BLaER1 (cell line): ENCODE measurements at regions not wholly inside any gene's neighbourhood (a gene's known extent, or its start where the extent isn't known, plus 50 kb on each side); places are given as distances from the start of the nearest gene placed in this dataset.
"Not testable (repeated sequence)": the region's sequence is repeated elsewhere in the genome, so short reads cannot be mapped to it uniquely, and the experiment has no call there.

ENCODE experiments used
- H3K27ac ChIP-seq: shearing (Covaris generic); formaldehyde crosslinking; 2 replicates; pipeline ENCODE4 v1.8.1; 2022
- H3K27me3 ChIP-seq: shearing (Covaris generic); formaldehyde crosslinking; 2 replicates; pipeline ENCODE4 v1.8.1; 2022
- H3K36me3 ChIP-seq: shearing (Covaris generic); formaldehyde crosslinking; 2 replicates; pipeline ENCODE4 v1.8.1; 2022
- H3K4me1 ChIP-seq: shearing (Covaris generic); formaldehyde crosslinking; 2 replicates; pipeline ENCODE4 v1.8.1; 2022
- H3K4me2 ChIP-seq: shearing (Covaris generic); formaldehyde crosslinking; 2 replicates; pipeline ENCODE4 v1.8.1; 2022
- H3K4me3 ChIP-seq: shearing (Covaris generic); formaldehyde crosslinking; 2 replicates; pipeline ENCODE4 v1.8.1; 2022
- H3K9ac ChIP-seq: shearing (Covaris generic); formaldehyde crosslinking; 2 replicates; pipeline ENCODE4 v1.8.1; 2022
- H3K9me3 ChIP-seq: shearing (Covaris generic); formaldehyde crosslinking; 2 replicates; pipeline ENCODE4 v1.8.1; 2022
- H4K20me1 ChIP-seq: shearing (Covaris generic); formaldehyde crosslinking; 2 replicates; pipeline ENCODE4 v1.8.1; 2022
- Cebpa-rat ChIP-seq: shearing (Covaris generic); IDR thresholded peaks from 2 replicates; pipeline ENCODE4 v1.8.1; 2022

DNA sequence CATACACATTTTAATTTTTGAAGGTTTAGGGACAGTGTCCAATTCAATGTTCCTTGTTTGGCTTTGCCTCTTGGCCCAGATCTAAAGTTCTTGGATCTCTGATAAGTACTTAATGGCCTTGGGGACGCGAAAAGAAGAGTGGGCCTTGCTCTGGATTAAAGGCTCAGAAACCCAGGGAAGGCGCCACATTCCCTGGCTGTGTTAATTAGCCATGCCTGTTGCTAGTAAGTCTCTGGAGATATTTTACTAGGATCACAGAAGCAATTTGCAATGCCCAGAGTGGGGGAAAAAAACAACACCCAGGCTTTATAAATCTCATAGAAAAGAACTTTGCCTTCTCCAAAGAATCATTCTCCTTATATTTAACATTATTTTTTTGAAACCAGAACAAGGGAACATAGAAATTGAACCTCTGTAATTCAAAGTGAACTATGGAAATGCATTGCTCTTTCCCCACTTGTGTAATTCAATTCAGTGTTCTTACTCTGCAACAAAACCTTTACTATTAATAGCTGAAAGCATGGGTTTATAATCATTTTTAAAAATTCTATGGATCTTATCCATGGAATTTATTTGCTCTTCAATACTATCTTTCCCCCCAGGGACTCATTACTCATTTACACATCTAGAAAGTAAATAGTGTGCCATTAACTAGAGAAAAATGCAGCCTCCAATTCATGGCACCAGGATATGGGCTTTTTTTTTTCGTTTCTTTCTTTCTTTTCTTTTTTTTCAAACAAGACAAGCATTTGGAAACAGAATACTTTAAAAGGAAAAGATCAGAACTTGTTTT lies 172.2 kb upstream of the ANKRD55 start:
- Histone ChIP-seq H3K4me1 (peaks cover 12% of the 10 kb centered on the region), H3K9ac (no peak overlapping the region), H3K9me3 (no peaks in the 10 kb centered on the region), H3K36me3 (no peaks in the 10 kb centered on the region), H3K4me3 (no peak overlapping the region), H3K4me2 (no peak overlapping the region), H4K20me1 (no peaks in the 10 kb centered on the region), H3K27me3 (no peaks in the 10 kb centered on the region), H3K27ac (no peak overlapping the region)
- no peak for TF ChIP-seq Cebpa-rat

- Histone ChIP-seq H4K20me1 (no peaks in the 10 kb centered on the region), H3K9ac (no peak overlapping the region), H3K36me3 (no peaks in the 10 kb centered on the region), H3K9me3 (peaks cover 17% of the 10 kb centered on the region), H3K4me1 (peaks cover 10% of the 10 kb centered on the region), H3K27me3 (no peaks in the 10 kb centered on the region), H3K27ac (no peak overlapping the region), H3K4me2 (peak overlapping the region; percentile 21; the same call in 1 of the 2 replicates), H3K4me3 (no peak overlapping the region)
- TF ChIP-seq Cebpa-rat = no peak
Observed at GRCh38 chr5:56402266-56403220, 169.4 kb upstream of the ANKRD55 start.

DNA sequence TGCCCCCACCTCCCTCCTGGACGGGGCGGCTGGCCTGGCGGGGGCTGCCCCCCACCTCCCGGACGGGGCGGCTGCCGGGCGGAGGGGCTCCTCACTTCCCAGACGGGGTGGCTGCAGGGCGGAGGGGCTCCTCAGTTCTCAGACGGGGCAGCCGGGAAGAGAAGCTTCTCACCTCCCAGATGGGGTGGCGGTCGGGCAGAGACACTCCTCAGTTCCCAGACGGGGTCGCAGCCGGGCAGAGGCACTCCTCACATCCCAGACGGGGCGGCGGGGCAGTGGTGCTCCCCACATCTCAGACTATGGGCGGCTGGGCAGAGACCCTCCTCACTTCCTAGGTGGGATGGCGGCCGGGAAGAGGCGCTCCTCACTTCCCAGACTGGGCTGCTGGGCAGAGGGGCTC lies 164.7 kb upstream of the ANKRD55 start:
- not testable (repeated sequence) for H3K36me3 ChIP-seq, H3K27me3 ChIP-seq, H4K20me1 ChIP-seq, H3K4me2 ChIP-seq, H3K4me3 ChIP-seq, H3K4me1 ChIP-seq, H3K27ac ChIP-seq, H3K9ac ChIP-seq
- peaks cover 65% of the 10 kb centered on the region for H3K9me3 ChIP-seq

- Histone ChIP-seq H3K4me3 (no peak overlapping the region), H3K27ac (no peak overlapping the region), H4K20me1 (no peaks in the 10 kb centered on the region), H3K4me2 (no peak overlapping the region), H3K27me3 (no peaks in the 10 kb centered on the region), H3K9me3 (peaks cover 77% of the 10 kb centered on the region), H3K36me3 (no peaks in the 10 kb centered on the region), H3K9ac (no peak overlapping the region), H3K4me1 (no peaks in the 10 kb centered on the region)
- no peak for TF ChIP-seq Cebpa-rat
Observed at GRCh38 chr5:56396634-56397033, 163.5 kb upstream of the ANKRD55 start.

- no peak overlapping the region for H3K27ac ChIP-seq
- H3K9me3 ChIP-seq = peaks cover 52% of the 10 kb centered on the region
- H3K4me2 ChIP-seq = no peak overlapping the region
- no peak for TF ChIP-seq Cebpa-rat
- H3K4me1 ChIP-seq = no peaks in the 10 kb centered on the region
- H3K27me3 ChIP-seq = no peaks in the 10 kb centered on the region
- H3K9ac ChIP-seq = no peak overlapping the region
- H4K20me1 ChIP-seq = no peaks in the 10 kb centered on the region
- H3K36me3 ChIP-seq = no peaks in the 10 kb centered on the region
- H3K4me3 ChIP-seq = no peak overlapping the region
Observed at GRCh38 chr5:56389261-56389660, 156.1 kb upstream of the ANKRD55 start.

DNA sequence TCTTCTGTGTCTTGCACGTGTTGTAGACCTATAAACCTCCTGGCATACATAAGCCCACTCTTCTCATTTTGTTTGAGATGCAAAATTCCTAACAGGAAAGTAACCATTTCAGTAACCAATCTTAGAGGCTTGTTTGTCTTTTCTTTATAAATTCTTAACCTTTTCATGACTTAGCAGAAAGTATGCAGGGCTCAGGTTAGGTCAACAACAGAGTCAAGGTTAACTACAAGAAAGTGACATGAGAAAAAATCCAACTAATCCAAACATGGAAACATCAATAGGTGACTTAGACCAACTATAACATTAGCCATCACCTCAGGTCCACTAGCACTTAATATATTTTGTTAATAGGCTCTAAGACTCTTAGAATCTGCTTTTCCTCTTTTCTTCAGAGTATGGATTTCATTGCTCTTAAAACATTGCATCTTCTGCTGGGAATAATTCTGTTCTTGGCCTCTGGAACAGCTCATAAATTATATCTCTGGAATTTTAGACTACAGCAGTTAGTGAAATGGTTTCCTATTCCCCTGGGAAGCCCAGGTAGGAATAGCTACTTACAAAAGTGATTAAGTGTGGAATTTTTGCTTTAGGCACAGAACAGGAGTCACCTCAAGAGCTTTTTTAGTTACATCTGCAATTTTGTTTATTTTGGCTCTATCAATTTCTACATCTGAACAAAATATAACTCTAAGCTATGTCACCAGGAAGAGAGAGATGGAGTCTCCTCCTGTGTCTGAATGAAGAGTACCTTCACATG lies 155.3 kb upstream of the ANKRD55 start:
- Histone ChIP-seq H3K27me3 (no peaks in the 10 kb centered on the region), H3K4me3 (no peak overlapping the region), H3K9ac (no peak overlapping the region), H3K9me3 (peaks cover 48% of the 10 kb centered on the region), H3K4me1 (no peaks in the 10 kb centered on the region), H3K4me2 (no peak overlapping the region), H3K36me3 (no peaks in the 10 kb centered on the region), H3K27ac (no peak overlapping the region), H4K20me1 (no peaks in the 10 kb centered on the region)
- no peak for TF ChIP-seq Cebpa-rat

GRCh38 chr5:56386046-56386445 lies 152.9 kb upstream of the ANKRD55 start:
- no peaks in the 10 kb centered on the region for H3K27me3 ChIP-seq
- no peak for TF ChIP-seq Cebpa-rat
- H4K20me1 ChIP-seq = no peaks in the 10 kb centered on the region
- no peak overlapping the region for H3K4me2 ChIP-seq
- H3K27ac ChIP-seq = no peak overlapping the region
- H3K9me3 ChIP-seq = peaks cover 37% of the 10 kb centered on the region
- H3K4me1 ChIP-seq = no peaks in the 10 kb centered on the region
- no peak overlapping the region for H3K9ac ChIP-seq
- H3K36me3 ChIP-seq = no peaks in the 10 kb centered on the region
- H3K4me3 ChIP-seq = no peak overlapping the region

DNA sequence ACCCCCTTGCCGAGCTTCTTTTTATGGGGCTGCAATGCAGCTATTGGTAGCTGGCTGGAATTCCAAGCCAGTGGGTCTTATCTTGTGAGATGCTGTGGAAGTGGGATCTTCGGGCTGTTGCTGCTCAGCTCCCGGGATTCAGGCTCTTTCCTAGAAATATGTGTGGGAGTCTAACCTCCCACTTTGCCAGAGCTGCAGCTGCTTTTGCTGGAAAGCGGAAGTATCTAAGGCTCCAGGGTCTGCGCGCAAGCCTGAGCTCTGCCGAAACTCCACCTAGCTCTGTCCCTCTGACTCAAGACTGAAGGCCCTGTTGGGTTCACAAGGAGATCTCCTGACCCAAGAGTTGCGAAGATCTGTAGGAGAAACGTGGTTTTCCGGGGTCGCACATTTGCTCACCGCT lies 151.1 kb upstream of the ANKRD55 start:
- Histone ChIP-seq H3K27ac (no peak overlapping the region), H3K4me2 (no peak overlapping the region), H3K9me3 (peaks cover 26% of the 10 kb centered on the region), H3K27me3 (no peaks in the 10 kb centered on the region), H3K9ac (no peak overlapping the region), H4K20me1 (no peaks in the 10 kb centered on the region), H3K4me3 (no peak overlapping the region), H3K36me3 (no peaks in the 10 kb centered on the region), H3K4me1 (no peaks in the 10 kb centered on the region)
- TF ChIP-seq Cebpa-rat = no peak

GRCh38 chr5:56383761-56384160 lies 150.6 kb upstream of the ANKRD55 start:
- Histone ChIP-seq H3K27ac (no peak overlapping the region), H3K4me2 (no peak overlapping the region), H3K36me3 (no peaks in the 10 kb centered on the region), H3K4me1 (no peaks in the 10 kb centered on the region), H3K9ac (no peak overlapping the region), H3K9me3 (peaks cover 26% of the 10 kb centered on the region), H4K20me1 (no peaks in the 10 kb centered on the region), H3K27me3 (no peaks in the 10 kb centered on the region), H3K4me3 (no peak overlapping the region)
- no peak for TF ChIP-seq Cebpa-rat
